ENCODE measurements at regions not wholly inside any gene's neighbourhood (a gene's known extent, or its start where the extent isn't known, plus 50 kb on each side); places are given as distances from the start of the nearest gene placed in this dataset.

- DNase-seq (ENCODE audit: low read depth in 2 of 3, low spot score in 2 of 3) = no peak
Observed at GRCh38 chr12:118467641-118468305, 91.4 kb downstream of the SUDS3 start.

- DNase-seq (ENCODE audit: low read depth in 2 of 3, low spot score in 2 of 3) = no peak
Observed at GRCh38 chr12:118472940-118473339, 96.6 kb downstream of the SUDS3 start.

DNA sequence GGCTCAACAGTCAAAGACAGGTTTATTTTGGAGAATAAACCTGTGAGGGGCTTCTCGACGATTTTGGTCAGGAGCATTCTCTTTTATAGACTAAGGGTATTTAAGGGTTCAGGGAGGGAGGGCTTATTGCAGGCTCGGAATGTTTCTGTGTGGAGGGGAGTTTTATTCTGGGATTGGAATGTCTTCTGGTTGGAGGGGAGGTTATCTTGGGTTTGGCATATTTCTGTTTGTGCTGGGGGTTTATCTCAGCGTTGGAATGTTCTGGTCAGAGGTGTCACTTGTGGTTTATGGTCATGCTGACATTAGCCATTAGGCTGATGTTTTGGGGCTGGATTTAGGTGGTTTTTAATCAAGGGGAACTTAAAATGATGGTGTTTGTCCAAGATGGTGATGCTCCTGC lies 103.9 kb downstream of the SUDS3 start:
- DNase-seq (ENCODE audit: low read depth in 2 of 3, low spot score in 2 of 3) = no peak

- no peak for DNase-seq (ENCODE audit: low read depth in 2 of 3, low spot score in 2 of 3)
Observed at GRCh38 chr12:118488034-118488433, 111.7 kb downstream of the SUDS3 start.

GRCh38 chr12:118493962-118494361 lies 117.6 kb downstream of the SUDS3 start:
- no peak for DNase-seq (ENCODE audit: low read depth in 2 of 3, low spot score in 2 of 3)

GRCh38 chr12:118494776-118495175 lies 118.4 kb downstream of the SUDS3 start:
- DNase-seq (ENCODE audit: low read depth in 2 of 3, low spot score in 2 of 3) = no peak

DNA sequence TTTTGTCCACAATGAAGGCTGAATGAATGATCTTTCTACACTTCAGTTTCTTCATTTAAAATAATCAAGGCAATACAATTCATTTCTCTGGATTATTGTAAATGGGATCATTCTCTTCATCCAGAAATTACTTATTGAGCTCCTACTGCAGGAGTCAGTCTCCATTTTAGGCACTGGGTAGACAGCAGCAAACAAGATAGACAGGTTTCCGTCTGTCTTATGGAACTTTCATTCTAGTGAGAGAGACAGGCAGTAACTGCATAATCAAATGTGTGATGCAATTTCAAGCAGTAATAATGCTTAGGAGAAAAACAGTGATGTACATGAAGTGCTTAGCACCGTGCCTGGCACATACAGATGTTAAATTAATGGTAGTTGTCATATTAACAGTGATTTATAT lies 118.9 kb downstream of the SUDS3 start:
- DNase-seq (ENCODE audit: low read depth in 2 of 3, low spot score in 2 of 3) = no peak

- DNase-seq (ENCODE audit: low read depth in 2 of 3, low spot score in 2 of 3) = no peak
Observed at GRCh38 chr12:118498171-118498570, 121.8 kb downstream of the SUDS3 start.

DNA sequence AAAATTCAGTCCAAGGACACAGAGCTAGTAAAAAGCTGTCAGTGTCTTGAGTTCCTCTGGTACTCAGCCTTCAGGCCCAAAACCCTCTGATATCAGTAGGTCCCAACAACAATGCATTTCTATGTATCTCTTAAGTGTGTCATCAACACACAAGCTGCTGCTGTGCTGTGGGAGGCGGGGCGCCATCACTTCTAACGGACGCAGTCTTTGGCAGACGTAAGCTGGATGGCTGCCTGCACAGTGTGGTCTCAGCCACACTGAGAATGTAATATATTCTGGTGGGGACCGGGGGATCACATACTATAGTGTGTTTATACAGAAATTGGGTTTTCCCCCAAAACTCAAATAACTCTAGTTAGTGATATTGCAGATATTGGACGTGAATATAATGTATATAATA lies 123.9 kb downstream of the SUDS3 start:
- no peak for DNase-seq (ENCODE audit: low read depth in 2 of 3, low spot score in 2 of 3)

GRCh38 chr12:118501489-118501888 lies 125.1 kb downstream of the SUDS3 start:
- DNase-seq (ENCODE audit: low read depth in 2 of 3, low spot score in 2 of 3) = no peak

- DNase-seq (ENCODE audit: low read depth in 2 of 3, low spot score in 2 of 3) = no peak
Observed at GRCh38 chr12:118503476-118503875, 127.1 kb downstream of the SUDS3 start.

DNA sequence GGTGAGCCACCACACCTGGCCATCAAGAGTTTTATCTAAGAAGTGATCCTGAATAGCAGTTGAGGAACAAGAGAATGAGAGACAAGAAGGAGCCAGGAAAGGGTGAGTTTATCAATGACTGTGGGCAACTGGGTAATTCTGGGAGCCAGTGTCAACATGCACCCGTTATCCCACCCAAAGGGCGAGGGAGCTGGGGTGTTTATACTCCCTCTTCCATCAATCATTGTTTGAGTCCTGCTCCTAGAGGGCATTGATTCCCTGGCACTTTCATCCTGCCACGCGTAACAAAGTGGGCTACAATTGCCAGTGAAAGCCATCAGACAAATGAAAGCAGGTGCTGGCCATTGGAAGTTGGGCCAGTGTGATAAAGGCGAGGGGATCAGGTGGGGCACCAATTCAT lies 136.3 kb downstream of the SUDS3 start:
- no peak for DNase-seq (ENCODE audit: low read depth in 2 of 3, low spot score in 2 of 3)

DNA sequence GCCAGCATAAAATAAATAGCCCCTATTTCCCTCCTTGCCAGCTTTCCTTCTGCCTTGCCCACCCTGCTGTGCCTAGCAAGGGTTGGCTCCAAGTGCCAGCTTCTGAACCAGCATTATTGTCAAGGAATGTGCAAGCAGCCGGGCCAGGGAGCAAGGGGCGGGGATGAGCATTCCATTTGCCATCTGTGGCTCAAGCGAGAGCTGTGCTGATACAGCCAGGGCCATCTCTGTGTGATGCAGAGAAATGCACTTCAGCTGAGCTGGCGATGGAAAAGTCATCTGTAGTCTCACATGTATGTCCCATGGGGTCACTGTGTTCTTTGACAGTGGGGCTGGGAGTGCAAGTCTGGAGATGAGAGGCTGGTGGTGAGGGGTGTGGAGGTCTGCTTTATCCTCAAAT lies 137.3 kb downstream of the SUDS3 start:
- no peak for DNase-seq (ENCODE audit: low read depth in 2 of 3, low spot score in 2 of 3)

- no peak for DNase-seq (ENCODE audit: low read depth in 2 of 3, low spot score in 2 of 3)
Observed at GRCh38 chr12:118514297-118514696, 137.9 kb downstream of the SUDS3 start.

DNA sequence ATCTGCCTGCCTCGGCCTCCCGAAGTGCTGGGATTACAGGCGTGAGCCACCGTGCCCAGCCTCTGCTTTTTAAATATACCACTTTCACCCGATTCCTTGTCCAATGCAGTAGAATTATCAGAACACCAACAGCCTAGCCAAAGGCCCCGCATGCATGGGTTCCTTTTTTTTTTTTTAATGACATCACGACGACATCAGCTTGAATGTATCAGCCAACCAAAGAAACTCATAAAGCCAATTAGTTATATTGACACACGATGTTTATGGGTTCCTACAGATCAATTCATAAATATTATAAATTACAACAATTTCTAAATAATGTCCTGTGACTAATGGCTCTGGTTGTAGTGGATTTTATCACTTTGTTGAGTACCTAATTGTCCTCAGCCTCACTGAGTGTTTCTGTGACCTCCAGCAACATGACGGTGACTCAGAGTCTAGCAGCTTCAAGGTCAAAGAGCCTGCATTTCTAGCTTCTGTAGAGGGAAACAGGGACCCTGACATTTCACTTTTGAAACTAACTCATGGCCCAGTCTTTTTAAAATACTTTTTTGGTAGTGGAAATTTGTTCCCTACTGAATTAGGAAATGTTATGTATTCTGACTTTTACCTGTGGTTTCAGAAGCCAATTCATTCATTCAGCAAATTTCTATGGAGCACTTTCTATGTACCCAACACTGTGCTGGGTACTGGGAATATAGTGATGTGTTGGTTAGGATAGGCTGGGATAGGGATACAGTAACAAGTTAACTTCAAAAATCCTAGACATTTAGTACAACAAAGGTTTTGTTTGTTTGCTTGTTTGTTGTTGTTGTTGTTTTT lies 144.1 kb downstream of the SUDS3 start:
- DNase-seq (ENCODE audit: low read depth in 2 of 3, low spot score in 2 of 3) = no peak

GRCh38 chr12:118521036-118521370 lies 144.6 kb downstream of the SUDS3 start:
- DNase-seq (ENCODE audit: low read depth in 2 of 3, low spot score in 2 of 3) = no peak

DNA sequence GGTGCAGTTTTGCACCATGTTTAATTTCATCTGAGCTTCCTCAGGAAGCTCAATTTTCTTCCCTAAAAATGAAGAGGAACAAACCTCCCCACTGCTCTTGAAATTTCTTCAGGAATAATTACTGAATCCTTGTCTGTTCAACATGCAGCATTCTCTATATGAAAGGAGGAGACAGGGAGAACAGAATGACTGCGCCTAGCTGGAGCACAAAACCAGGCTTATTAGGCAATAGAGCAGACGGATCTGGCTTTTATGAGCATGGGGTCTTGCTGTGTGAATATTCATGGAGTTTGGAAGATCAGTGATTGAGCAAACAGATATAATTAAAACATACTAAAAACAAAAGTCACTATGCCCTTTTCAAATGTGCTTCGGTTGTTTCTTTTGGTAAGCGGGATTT lies 148.1 kb downstream of the SUDS3 start:
- DNase-seq (ENCODE audit: low read depth in 2 of 3, low spot score in 2 of 3) = no peak

- no peak for DNase-seq (ENCODE audit: low read depth in 2 of 3, low spot score in 2 of 3)
Observed at GRCh38 chr12:118525216-118525615, 148.9 kb downstream of the SUDS3 start.

DNA sequence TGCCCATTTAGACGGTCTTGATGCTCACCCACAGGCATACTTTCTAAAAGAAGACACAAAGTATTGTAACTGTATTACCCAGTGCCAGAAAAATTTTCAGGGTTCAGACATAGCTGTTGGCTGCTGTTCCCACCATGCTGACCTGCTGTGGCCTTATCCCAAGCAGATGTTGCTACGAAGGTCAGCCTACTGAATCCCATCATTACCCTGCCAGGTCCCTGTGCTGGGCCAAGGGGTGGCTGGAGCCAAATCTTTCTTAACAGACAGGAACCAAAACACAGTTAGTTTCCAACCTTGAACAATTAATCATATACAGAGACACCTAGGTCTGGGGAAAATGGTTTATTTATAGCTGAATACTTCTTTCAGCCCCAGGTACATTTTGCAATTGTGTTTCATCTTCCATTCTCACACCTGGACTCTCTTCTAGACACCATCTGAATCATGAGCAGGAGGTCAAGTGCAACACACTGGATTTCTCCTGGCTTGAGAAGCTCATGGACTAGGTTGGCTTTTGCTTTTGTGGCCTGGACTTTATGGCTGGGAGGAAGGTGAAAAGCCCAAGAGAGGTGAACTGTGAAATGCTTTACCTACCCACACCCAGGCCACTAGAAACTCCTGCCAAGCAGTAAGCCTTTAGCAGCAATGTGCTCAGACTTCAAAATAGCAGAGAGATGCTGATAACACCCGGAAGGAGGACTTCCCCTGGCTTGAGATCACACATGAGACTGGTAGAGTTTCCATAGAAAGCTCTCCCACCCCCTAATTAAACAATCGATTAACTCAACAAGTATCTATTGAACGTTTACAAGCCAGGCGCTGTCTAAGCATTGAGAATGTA lies 150.1 kb downstream of the SUDS3 start:
- DNase-seq (ENCODE audit: low read depth in 2 of 3, low spot score in 2 of 3) = no peak

DNA sequence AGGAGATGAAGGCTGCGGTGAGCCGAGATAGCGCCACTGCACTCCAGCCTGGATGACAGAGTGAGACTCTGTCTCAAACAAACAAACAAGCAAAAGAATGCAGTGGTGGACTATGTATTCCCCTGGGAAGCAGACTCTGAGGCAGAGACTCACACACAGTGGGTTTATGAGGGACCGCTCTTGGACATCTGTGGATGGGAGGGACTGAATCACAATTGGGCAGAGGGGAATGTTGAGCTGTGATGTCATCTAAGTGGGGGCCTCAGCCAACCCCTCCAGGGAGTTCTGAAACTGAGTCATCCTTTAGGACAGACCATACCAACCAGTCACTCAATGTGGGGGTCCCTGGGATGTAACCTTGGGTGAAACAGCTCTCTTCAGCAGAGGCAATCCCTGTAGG lies 151.0 kb downstream of the SUDS3 start:
- DNase-seq (ENCODE audit: low read depth in 2 of 3, low spot score in 2 of 3) = no peak

GRCh38 chr12:118528625-118529024 lies 152.3 kb downstream of the SUDS3 start:
- no peak for DNase-seq (ENCODE audit: low read depth in 2 of 3, low spot score in 2 of 3)

DNA sequence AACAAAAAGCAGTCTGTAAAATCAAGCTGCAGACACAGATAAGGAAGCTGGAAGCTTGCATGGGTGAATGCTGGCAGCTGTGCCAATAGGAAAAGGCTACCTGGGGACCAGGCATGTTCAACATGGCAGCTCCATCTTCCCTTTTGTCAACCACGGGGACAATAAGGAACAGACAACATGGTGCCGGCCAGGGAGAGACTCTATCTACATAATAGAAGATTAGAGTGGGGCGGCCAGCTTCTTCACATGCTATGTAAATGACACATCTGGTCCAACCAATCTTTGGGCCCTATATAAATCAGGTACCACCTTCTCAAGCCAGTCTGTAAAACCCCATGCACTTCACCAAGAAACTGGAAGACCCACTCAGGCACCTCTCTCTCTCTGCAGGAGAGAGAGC lies 157.6 kb downstream of the SUDS3 start:
- no peak for DNase-seq (ENCODE audit: low read depth in 2 of 3, low spot score in 2 of 3)
